GM19372 (cell line): ENCODE measurements at regions not wholly inside any gene's neighbourhood (a gene's known extent, or its start where the extent isn't known, plus 50 kb on each side); places are given as distances from the start of the nearest gene placed in this dataset.

Source experiments
- ATAC-seq: cut with Tn5 transposase; IDR thresholded peaks from one replicate; pipeline ENCODE4 v1.9.1; 2021; ENCODE audit warnings: mild to moderate bottlenecking, low read depth, moderate library complexity; ENCODE audit not compliant: unreplicated experiment

DNA sequence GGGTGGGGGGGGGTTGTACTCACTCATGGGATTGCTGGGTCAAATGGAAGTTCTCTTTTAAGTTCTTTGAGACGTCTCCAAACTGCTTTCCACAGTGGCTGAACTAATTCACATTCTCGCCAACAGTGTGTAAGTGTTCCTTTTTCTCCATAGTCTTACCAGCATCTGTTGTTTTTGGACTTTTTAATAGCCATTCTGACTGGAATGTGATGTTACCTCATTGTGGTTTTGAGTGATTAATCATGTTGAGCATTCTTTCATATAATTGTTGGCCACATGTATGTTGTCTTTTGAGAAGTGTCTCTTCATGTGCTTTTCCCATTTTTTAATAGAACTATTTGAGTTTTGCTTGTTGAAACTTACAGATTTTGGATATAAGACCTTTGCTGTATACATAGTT is 94.9 kb upstream of the PLPPR1 start:
- ATAC-seq, result no peak

DNA sequence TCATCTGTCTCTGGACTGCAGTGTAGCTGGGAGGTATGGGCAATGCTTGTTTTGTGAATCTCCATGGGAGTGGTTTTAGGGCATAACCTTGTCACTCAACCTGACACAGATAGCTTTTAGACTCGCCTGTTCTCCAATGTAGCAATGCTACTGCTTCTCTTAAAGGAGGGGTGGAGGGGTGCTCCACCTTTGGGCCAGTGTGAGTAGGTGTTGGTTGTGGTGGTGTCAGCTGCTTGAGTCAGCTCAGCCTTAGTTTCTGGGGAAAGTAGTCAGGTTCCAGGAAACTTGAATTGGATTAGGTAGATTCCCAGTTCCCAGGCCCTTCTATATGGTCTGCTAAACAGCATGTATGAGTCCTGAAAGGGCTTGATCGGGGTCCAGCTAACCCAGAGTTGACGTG is 91.1 kb upstream of the PLPPR1 start:
- ATAC-seq, result no peak

DNA sequence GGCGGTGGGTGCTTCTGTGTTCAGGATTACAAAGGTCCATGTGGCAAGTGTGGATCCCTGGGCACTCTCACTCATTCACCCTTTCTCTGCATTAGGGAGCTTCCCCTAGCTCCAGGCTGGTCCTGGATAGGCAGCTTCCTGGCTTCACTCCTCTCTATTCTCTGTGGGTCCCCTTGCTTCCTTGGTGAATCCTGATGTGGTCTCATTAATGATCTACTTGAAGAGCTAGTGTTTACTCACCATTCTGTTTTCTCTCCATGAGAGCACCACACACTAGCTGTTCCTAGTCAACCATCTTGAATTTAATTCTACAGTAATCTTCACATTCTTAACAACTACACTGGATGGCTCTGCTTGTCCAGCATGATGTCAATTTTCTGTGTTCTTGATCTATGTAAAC is 90.0 kb upstream of the PLPPR1 start:
- no peak for ATAC-seq

DNA sequence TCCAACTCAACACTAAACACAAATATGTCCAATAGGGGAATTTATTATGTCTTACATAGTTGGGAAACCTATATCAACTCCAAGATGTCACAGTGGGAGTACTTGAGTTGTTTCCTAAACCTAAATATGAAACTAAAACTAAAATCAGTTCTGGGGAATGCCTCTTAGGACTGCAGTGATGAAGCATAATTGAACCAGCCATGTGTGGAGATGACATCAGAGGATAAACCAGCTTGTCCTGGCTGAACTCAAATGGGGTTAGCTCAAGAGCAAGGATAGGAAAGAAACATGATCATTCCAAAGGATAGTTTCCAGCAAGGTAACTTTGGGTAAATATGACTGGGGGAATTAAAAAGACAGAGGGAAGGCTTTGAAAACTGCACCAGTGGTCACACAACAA is 88.9 kb upstream of the PLPPR1 start:
- ATAC-seq, result no peak

DNA sequence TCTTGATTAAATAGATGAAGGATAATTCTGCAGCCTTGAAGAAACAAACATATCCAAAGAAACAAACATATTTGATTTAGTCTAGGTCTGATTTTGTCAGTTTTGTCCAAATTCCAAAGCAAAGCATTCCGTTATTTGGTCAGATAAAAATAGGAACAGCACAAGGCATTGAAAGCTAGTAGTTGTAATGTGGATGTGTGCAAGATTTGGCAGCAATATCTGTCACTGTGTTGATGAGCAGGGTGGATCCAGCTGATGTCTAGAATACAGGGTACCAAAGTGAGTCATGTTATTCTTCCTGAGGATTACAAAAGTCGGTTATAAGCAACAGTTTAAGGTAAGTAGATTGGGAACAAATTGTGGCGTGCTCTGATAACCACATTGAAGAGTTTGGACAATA is 69.3 kb upstream of the PLPPR1 start:
- ATAC-seq, result no peak
